Neural crest cell (in vitro differentiated cells): ENCODE measurements at regions not wholly inside any gene's neighbourhood (a gene's known extent, or its start where the extent isn't known, plus 50 kb on each side); places are given as distances from the start of the nearest gene placed in this dataset.
"Not testable (repeated sequence)": the region's sequence is repeated elsewhere in the genome, so short reads cannot be mapped to it uniquely, and the experiment has no call there.

Experiments used
- DNase-seq: peaks from one replicate; pipeline ENCODE4 v3.0.0; 2021; ENCODE audit warnings: low read depth, mixed read lengths, low spot score
- H3K27ac Mint-ChIP-seq: one replicate; pipeline ENCODE4 v1.8.0; 2021; ENCODE audit warnings: mild to moderate bottlenecking, mixed read lengths; ENCODE audit not compliant: unreplicated experiment
- H3K27me3 Mint-ChIP-seq: 2 replicates; pipeline ENCODE4 v1.8.0; 2021; ENCODE audit warnings: low read depth, mild to moderate bottlenecking, mixed read lengths
- H3K36me3 Mint-ChIP-seq: 2 replicates; pipeline ENCODE4 v1.8.0; 2021; ENCODE audit warnings: low read depth, mild to moderate bottlenecking, mixed read lengths
- H3K4me1 Mint-ChIP-seq: 2 replicates; pipeline ENCODE4 v1.8.0; 2021; ENCODE audit warnings: mixed read lengths
- H3K4me3 Mint-ChIP-seq: one replicate; pipeline ENCODE4 v1.8.0; 2021; ENCODE audit warnings: mild to moderate bottlenecking, mixed read lengths
- H3K9me3 Mint-ChIP-seq: 2 replicates; pipeline ENCODE4 v1.8.0; 2021; ENCODE audit warnings: mixed read lengths
- CTCF ChIP-seq: fragments of 200-600 bp; sonication (generic); conservative IDR thresholded peaks from 2 replicates; pipeline ENCODE4 v1.5.0; 2021; ENCODE audit warnings: antibody characterized with exemption, mild to moderate bottlenecking

- peaks cover 6% of the 10 kb centered on the region for H3K36me3 Mint-ChIP-seq
- H3K4me3 Mint-ChIP-seq = no peak overlapping the region
- no peak for TF ChIP-seq CTCF
- H3K9me3 Mint-ChIP-seq = peaks cover 17% of the 10 kb centered on the region
- no peak for DNase-seq
- H3K27ac Mint-ChIP-seq = no peak overlapping the region
- no peaks in the 10 kb centered on the region for H3K4me1 Mint-ChIP-seq
- no peaks in the 10 kb centered on the region for H3K27me3 Mint-ChIP-seq
Observed at GRCh38 chr9:80976403-80976802, 712.9 kb downstream of the TLE1 start.

GRCh38 chr9:80970377-80970776, 719.0 kb downstream of the TLE1 start:
- DNase-seq, H3K27ac Mint-ChIP-seq, H3K27me3 Mint-ChIP-seq, H3K4me3 Mint-ChIP-seq, H3K4me1 Mint-ChIP-seq, H3K36me3 Mint-ChIP-seq: not testable (repeated sequence)
- peaks cover 11% of the 10 kb centered on the region for H3K9me3 Mint-ChIP-seq

GRCh38 chr9:80968611-80969010, 720.7 kb downstream of the TLE1 start:
- TF ChIP-seq CTCF = no peak
- no peaks in the 10 kb centered on the region for H3K27me3 Mint-ChIP-seq
- no peak overlapping the region for H3K4me3 Mint-ChIP-seq
- no peak for DNase-seq
- peaks cover 5% of the 10 kb centered on the region for H3K9me3 Mint-ChIP-seq
- no peak overlapping the region for H3K27ac Mint-ChIP-seq
- peaks cover 7% of the 10 kb centered on the region for H3K4me1 Mint-ChIP-seq
- H3K36me3 Mint-ChIP-seq = peaks cover 4% of the 10 kb centered on the region

- no peak for DNase-seq
- Mint-ChIP-seq H3K4me1 (peaks cover 7% of the 10 kb centered on the region), H3K27ac (no peak overlapping the region), H3K36me3 (peaks cover 8% of the 10 kb centered on the region), H3K27me3 (no peaks in the 10 kb centered on the region), H3K9me3 (peaks cover 9% of the 10 kb centered on the region), H3K4me3 (no peak overlapping the region)
- TF ChIP-seq CTCF = no peak
Observed at GRCh38 chr9:80964914-80965313, 724.4 kb downstream of the TLE1 start.

- H3K27me3 Mint-ChIP-seq = no peaks in the 10 kb centered on the region
- DNase-seq = no peak
- TF ChIP-seq CTCF = no peak
- H3K4me3 Mint-ChIP-seq = no peak overlapping the region
- H3K36me3 Mint-ChIP-seq = peaks cover 5% of the 10 kb centered on the region
- peaks cover 9% of the 10 kb centered on the region for H3K9me3 Mint-ChIP-seq
- no peak overlapping the region for H3K27ac Mint-ChIP-seq
- H3K4me1 Mint-ChIP-seq = peaks cover 7% of the 10 kb centered on the region
Observed at GRCh38 chr9:80964374-80964773, 725.0 kb downstream of the TLE1 start.

GRCh38 chr9:80957801-80958200, 731.5 kb downstream of the TLE1 start:
- no peak overlapping the region for H3K27ac Mint-ChIP-seq
- no peak overlapping the region for H3K4me3 Mint-ChIP-seq
- no peak for TF ChIP-seq CTCF
- H3K36me3 Mint-ChIP-seq = peaks cover 2% of the 10 kb centered on the region
- H3K27me3 Mint-ChIP-seq = no peaks in the 10 kb centered on the region
- H3K9me3 Mint-ChIP-seq = peaks cover 5% of the 10 kb centered on the region
- H3K4me1 Mint-ChIP-seq = peaks cover 10% of the 10 kb centered on the region
- DNase-seq = no peak
